ENCODE measurements at regions not wholly inside any gene's neighbourhood (a gene's known extent, or its start where the extent isn't known, plus 50 kb on each side); places are given as distances from the start of the nearest gene placed in this dataset.

GRCh38 chr5:109939116-109939682 is 249.5 kb downstream of the MAN2A1 start:
- POLR2A ChIA-PET, result no interaction called here
- TF ChIP-seq CTCF (IDR thresholded peaks at IDR 0.05; ENCODE audit: control extremely low read depth, extremely low read depth, low read depth, missing control alignments), result no peak
- CTCF ChIA-PET, result interaction anchor here (1.0 to 1.4 kb wide), 4 partner anchors 10 to 34 kb away, joined by 3 to 5 read pairs (median 4); no protein-coding TSS in a partner anchor
- DNase-seq (ENCODE audit: extremely low spot score), result no peak

GRCh38 chr5:109942646-109943045 is 252.9 kb downstream of the MAN2A1 start:
- TF ChIP-seq CTCF (IDR thresholded peaks at IDR 0.05; ENCODE audit: control extremely low read depth, extremely low read depth, low read depth, missing control alignments), result no peak
- DNase-seq (ENCODE audit: extremely low spot score), result no peak
- POLR2A ChIA-PET, result no interaction called here
- CTCF ChIA-PET, result interaction anchor here (1.2 to 1.5 kb wide), 2 partner anchors 11 to 1301 kb away, joined by 3 to 6 read pairs; no protein-coding TSS in a partner anchor

DNA sequence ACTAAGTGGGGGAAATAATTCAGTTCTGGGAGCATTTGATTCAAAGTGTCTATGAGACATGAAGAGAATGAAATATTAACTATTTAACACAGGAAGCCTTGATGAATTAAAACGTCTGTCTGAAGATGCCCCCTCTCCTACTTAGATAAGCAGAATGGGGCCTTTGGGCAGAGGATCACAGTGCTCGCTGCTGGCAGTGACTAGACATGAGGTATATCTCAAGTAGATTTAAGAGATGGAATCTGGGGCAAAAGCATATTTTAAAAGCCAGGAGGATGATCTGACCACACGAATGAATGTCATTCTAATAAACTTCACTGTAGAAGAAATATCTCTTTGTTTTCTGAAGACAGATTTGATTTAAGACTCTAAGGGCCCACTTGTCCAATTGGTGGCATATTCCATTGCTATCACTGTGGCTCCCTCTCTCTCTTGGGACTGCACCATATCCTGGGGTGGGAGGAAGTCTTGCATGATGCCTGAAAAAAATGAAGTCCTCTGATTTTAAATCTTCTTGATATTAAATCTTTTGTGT is 254.0 kb downstream of the MAN2A1 start:
- POLR2A ChIA-PET, result no interaction called here
- CTCF ChIA-PET, result no interaction called here
- TF ChIP-seq CTCF (IDR thresholded peaks at IDR 0.05; ENCODE audit: control extremely low read depth, extremely low read depth, low read depth, missing control alignments), result no peak
- DNase-seq (ENCODE audit: extremely low spot score), result no peak

GRCh38 chr5:109944461-109944860 is 254.7 kb downstream of the MAN2A1 start:
- no peak for DNase-seq (ENCODE audit: extremely low spot score)
- ChIA-PET POLR2A (no interaction called here), CTCF (no interaction called here)
- TF ChIP-seq CTCF (IDR thresholded peaks at IDR 0.05; ENCODE audit: control extremely low read depth, extremely low read depth, low read depth, missing control alignments), result no peak

GRCh38 chr5:109945097-109945678 is 255.5 kb downstream of the MAN2A1 start:
- TF ChIP-seq CTCF (IDR thresholded peaks at IDR 0.05; ENCODE audit: control extremely low read depth, extremely low read depth, low read depth, missing control alignments), result no peak
- ChIA-PET CTCF (no interaction called here), POLR2A (no interaction called here)
- DNase-seq (ENCODE audit: extremely low spot score), result no peak

- POLR2A ChIA-PET, result no interaction called here
- CTCF ChIA-PET, result no interaction called here
- TF ChIP-seq CTCF (IDR thresholded peaks at IDR 0.05; ENCODE audit: control extremely low read depth, extremely low read depth, low read depth, missing control alignments), result no peak
- no peak for DNase-seq (ENCODE audit: extremely low spot score)
These were observed 256.2 kb downstream of the MAN2A1 start for GRCh38 chr5:109945723-109946480.

Measured in GM10248 (cell line).